ENCODE measurements at regions not wholly inside any gene's neighbourhood (a gene's known extent, or its start where the extent isn't known, plus 50 kb on each side); places are given as distances from the start of the nearest gene placed in this dataset.

DNA sequence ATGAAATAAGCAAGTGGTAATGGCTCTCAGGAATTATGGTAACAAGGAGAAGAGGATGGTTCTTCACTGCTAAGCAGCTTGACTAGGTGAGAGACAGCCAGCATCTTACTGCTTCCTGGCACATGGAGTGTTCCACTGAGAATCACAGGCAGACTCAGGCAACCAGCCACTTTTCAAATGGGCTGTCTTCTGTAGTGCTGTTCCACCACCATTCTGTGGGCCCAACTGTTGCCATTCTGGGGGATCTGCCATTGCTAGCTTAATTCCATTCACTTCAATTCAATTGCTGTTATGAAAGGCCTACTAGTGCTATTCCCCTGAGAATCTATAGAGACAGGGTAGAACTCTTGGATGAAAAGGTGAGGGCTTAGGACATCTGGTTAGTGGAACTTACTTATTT, 341.9 kb downstream of the KCNRG start:
- no peak for DNase-seq (ENCODE audit: insufficient read length, low spot score, missing footprints)
- H3K27me3 ChIP-seq (ENCODE audit: insufficient read depth, low read length) = no peaks in the 10 kb centered on the region
- H2AFZ ChIP-seq (ENCODE audit: low read length) = peak overlapping the region; percentile 16
- no peaks in the 10 kb centered on the region for H3K9me3 ChIP-seq (ENCODE audit: low read depth, low read length)
- H3K4me1 ChIP-seq (ENCODE audit: insufficient read depth, low read length) = peaks cover 32% of the 10 kb centered on the region
- TF ChIP-seq, protein P1, sequence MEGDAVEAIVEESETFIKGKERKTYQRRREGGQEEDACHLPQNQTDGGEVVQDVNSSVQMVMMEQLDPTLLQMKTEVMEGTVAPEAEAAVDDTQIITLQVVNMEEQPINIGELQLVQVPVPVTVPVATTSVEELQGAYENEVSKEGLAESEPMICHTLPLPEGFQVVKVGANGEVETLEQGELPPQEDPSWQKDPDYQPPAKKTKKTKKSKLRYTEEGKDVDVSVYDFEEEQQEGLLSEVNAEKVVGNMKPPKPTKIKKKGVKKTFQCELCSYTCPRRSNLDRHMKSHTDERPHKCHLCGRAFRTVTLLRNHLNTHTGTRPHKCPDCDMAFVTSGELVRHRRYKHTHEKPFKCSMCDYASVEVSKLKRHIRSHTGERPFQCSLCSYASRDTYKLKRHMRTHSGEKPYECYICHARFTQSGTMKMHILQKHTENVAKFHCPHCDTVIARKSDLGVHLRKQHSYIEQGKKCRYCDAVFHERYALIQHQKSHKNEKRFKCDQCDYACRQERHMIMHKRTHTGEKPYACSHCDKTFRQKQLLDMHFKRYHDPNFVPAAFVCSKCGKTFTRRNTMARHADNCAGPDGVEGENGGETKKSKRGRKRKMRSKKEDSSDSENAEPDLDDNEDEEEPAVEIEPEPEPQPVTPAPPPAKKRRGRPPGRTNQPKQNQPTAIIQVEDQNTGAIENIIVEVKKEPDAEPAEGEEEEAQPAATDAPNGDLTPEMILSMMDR (IDR thresholded peaks at IDR 0.05; ENCODE audit: extremely low read depth, low read depth, low read length) = no peak
- H3K4me3 ChIP-seq (ENCODE audit: insufficient read depth, low read length) = no peak overlapping the region
- H4K20me1 ChIP-seq (ENCODE audit: insufficient read depth, low read length) = no peaks in the 10 kb centered on the region
- peak overlapping the region; percentile 49 for H3K4me2 ChIP-seq (ENCODE audit: insufficient read depth, low read length)
- no peaks in the 10 kb centered on the region for H3K36me3 ChIP-seq (ENCODE audit: insufficient read depth, low read length)
- H3K79me2 ChIP-seq (ENCODE audit: insufficient read depth, low read length) = no peaks in the 10 kb centered on the region
- H3K27ac ChIP-seq (ENCODE audit: low read depth, low read length) = peak overlapping the region; percentile 72

DNA sequence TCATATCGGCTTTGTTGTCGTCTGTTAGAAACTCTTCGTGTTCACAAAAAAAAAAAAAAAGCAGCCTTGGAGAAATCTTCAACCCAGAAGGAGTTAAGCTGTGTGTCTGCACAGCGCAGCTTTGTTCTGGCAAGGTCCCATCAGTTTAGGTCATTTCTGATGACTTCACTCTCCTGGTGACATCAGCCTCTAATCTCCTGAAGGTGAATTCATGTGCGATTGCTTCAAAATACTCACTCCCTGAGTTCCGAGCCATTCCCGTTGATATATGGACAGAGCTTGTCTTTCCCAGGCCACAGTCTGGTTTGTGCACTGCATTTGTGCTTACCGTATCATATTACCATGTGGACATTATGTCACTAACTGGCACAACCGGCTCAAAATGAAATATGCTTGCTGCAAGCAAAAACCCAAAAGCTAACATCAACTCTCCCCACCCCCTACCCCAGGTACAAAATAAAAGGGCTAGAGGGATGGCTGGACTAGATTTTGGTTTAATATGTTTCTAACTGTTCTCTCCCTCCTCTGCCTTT, 342.4 kb downstream of the KCNRG start:
- Histone ChIP-seq H3K9me3 (ENCODE audit: low read depth, low read length) (no peaks in the 10 kb centered on the region), H3K27ac (ENCODE audit: low read depth, low read length) (peak overlapping the region; percentile 72), H2AFZ (ENCODE audit: low read length) (peak overlapping the region; percentile 11), H3K36me3 (ENCODE audit: insufficient read depth, low read length) (no peaks in the 10 kb centered on the region), H3K4me2 (ENCODE audit: insufficient read depth, low read length) (peak overlapping the region; percentile 49), H3K4me1 (ENCODE audit: insufficient read depth, low read length) (peaks cover 31% of the 10 kb centered on the region), H3K79me2 (ENCODE audit: insufficient read depth, low read length) (no peaks in the 10 kb centered on the region), H3K27me3 (ENCODE audit: insufficient read depth, low read length) (no peaks in the 10 kb centered on the region), H3K4me3 (ENCODE audit: insufficient read depth, low read length) (no peak overlapping the region), H4K20me1 (ENCODE audit: insufficient read depth, low read length) (no peaks in the 10 kb centered on the region)
- TF ChIP-seq, protein P1 (IDR thresholded peaks at IDR 0.05; ENCODE audit: extremely low read depth, low read depth, low read length) = no peak
- DNase-seq (ENCODE audit: insufficient read length, low spot score, missing footprints) = no peak

DNA sequence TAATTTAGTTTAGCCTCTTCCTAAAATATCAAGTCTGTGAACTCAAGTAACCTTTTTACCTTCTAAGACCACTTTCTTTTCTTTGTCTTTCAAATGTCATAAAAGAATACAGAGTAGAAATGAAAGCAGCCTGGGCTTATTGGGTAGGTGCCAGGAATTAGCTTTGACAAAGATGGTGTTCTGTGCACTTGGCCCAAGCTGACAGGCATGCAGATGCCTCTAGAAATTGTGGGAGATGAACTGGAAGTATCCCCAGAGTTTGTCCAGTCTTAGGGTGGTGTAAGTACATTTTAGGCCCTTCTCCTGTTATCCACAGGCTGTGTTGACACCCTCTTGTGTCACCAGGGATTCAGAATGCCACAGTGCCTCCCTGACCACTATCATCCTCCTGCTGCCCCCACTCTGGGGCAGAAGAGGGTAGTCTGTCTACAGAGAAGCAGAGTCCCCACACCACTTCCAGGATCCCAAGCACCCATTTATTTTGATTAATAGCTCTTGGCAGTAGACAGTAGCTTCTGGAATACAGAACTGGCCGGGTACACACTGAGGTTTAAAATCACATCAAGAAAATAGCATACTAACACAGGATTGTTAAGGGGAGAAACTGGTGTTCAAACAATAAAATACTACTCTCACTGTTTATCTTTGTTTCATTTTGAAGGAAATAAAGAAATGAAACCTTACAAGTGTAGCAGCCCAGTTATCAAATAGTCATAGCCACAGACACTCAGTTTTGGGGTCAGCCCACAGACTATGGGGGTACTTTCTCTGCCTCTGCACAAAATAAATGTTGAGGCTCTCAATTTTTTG, 343.2 kb downstream of the KCNRG start:
- Histone ChIP-seq H3K9me3 (ENCODE audit: low read depth, low read length) (no peaks in the 10 kb centered on the region), H3K4me1 (ENCODE audit: insufficient read depth, low read length) (peaks cover 23% of the 10 kb centered on the region), H3K36me3 (ENCODE audit: insufficient read depth, low read length) (no peaks in the 10 kb centered on the region), H4K20me1 (ENCODE audit: insufficient read depth, low read length) (no peaks in the 10 kb centered on the region), H3K4me3 (ENCODE audit: insufficient read depth, low read length) (no peak overlapping the region), H3K79me2 (ENCODE audit: insufficient read depth, low read length) (no peaks in the 10 kb centered on the region), H3K4me2 (ENCODE audit: insufficient read depth, low read length) (peak overlapping the region; percentile 49), H3K27me3 (ENCODE audit: insufficient read depth, low read length) (no peaks in the 10 kb centered on the region), H2AFZ (ENCODE audit: low read length) (peak overlapping the region; percentile 45), H3K27ac (ENCODE audit: low read depth, low read length) (peak overlapping the region; percentile 72)
- DNase-seq (ENCODE audit: insufficient read length, low spot score, missing footprints) = no peak
- TF ChIP-seq, protein P1 (IDR thresholded peaks at IDR 0.05; ENCODE audit: extremely low read depth, low read depth, low read length) = no peak

DNA sequence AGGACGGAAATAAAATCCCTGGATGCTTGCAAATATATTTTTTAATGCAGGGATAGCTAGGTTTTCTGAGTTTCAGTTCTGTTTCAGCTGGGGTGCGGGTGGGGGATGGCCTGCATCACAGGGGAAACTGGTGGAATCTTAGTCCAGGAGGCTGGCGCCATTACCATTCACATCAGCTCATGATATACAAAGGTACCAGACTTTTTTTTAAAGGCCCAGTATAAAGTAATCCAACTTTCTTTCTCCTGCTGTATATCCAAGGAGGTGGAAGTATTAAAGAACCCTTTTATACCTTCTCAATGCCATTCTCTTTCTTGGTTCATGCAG, 343.8 kb downstream of the KCNRG start:
- Histone ChIP-seq H3K9me3 (ENCODE audit: low read depth, low read length) (no peaks in the 10 kb centered on the region), H3K4me3 (ENCODE audit: insufficient read depth, low read length) (no peak overlapping the region), H3K4me1 (ENCODE audit: insufficient read depth, low read length) (peaks cover 19% of the 10 kb centered on the region), H4K20me1 (ENCODE audit: insufficient read depth, low read length) (no peaks in the 10 kb centered on the region), H3K27ac (ENCODE audit: low read depth, low read length) (no peak overlapping the region), H3K27me3 (ENCODE audit: insufficient read depth, low read length) (no peaks in the 10 kb centered on the region), H3K79me2 (ENCODE audit: insufficient read depth, low read length) (no peaks in the 10 kb centered on the region), H2AFZ (ENCODE audit: low read length) (no peak overlapping the region), H3K4me2 (ENCODE audit: insufficient read depth, low read length) (no peak overlapping the region), H3K36me3 (ENCODE audit: insufficient read depth, low read length) (no peaks in the 10 kb centered on the region)
- DNase-seq (ENCODE audit: insufficient read length, low spot score, missing footprints) = no peak
- TF ChIP-seq, protein P1 (IDR thresholded peaks at IDR 0.05; ENCODE audit: extremely low read depth, low read depth, low read length) = no peak

Data from osteoblast (primary cell).